Epithelial cell of prostate (primary cell): ENCODE measurements at regions not wholly inside any gene's neighbourhood (a gene's known extent, or its start where the extent isn't known, plus 50 kb on each side); places are given as distances from the start of the nearest gene placed in this dataset.
"Not testable (repeated sequence)": the region's sequence is repeated elsewhere in the genome, so short reads cannot be mapped to it uniquely, and the experiment has no call there.

Experiments
- DNase-seq: peaks from one replicate; pipeline ENCODE4 v3.0.0-alpha.2; 2011; ENCODE audit warnings: low read depth, low spot score
- H3K27ac ChIP-seq: fragments of 450-650 bp; 2 replicates; pipeline ENCODE4 v1.5.1; 2017; ENCODE audit warnings: mild to moderate bottlenecking

DNA sequence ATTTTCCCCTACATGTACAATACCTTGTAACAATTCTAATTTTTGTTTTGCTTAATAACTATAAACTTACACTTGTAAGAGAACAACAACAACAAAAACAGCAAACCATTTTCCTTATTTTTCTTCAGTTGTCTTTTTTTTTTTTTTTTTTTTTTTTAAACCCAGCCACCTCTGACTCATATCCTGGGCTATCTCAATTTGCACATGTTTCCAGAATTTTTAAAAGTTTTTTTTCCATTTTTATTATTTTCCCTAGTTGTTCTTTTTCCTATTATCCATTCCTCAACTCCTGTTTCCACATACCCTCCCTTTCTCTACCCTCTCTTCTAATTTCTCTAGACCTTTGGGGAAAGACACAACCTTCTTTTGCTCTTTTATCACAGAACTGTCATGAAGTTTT is 112.5 kb downstream of the EFEMP1 start:
- no peak overlapping the region for H3K27ac ChIP-seq
- DNase-seq, result no peak

DNA sequence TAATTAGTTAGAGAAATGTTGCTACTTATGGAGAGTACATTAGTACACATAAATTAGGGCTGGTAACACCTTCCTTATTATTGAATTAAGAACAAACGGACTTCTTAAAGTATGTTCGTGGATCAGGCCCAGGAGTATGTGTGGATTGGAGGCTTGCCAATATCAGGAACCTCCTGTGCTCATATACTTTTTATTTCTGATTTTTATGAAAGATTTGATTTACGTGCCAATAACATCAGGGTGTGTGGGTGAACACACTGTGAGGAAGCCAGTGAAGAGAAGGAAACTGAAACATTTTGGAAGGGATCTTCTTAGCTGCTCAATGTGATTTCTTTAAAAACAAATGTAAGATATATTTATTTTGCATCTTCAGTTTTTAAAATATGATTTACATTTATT is 113.0 kb downstream of the EFEMP1 start:
- DNase-seq, result no peak
- H3K27ac ChIP-seq, result no peak overlapping the region

DNA sequence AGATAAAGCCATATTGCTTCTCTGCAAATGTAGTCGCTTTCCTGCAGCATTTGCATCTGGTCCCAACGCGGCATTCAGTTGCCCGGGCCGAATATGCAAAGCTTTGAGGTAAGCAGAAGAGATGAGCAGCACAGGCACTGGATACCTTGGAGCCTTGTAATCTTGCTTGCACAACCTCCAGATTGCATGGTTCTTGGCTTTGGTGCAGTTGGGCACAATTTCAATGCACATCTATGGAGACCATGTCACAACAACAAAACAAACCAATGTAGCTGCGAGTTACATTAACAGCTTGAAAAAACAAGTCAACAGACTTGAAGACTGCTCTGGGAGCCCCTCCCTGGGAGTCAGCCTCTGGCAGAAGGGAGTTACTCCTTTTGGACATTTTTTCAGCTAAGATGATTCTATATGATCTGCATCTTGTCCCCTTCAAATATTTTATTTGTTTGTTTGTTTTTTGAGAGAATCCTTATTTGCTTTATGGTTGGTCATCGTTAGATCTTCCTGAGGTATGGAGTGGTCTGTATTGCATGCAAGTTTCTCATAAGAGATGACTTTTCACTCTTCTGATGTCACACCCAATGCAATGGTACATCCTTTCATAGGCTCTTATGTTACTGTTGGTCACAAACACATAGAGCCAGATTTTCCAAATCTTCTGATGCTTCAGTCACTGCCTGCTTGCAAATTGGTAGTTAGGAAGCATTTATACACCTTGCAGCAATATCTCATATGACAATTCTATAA is 113.5 kb downstream of the EFEMP1 start:
- DNase-seq, result no peak

DNA sequence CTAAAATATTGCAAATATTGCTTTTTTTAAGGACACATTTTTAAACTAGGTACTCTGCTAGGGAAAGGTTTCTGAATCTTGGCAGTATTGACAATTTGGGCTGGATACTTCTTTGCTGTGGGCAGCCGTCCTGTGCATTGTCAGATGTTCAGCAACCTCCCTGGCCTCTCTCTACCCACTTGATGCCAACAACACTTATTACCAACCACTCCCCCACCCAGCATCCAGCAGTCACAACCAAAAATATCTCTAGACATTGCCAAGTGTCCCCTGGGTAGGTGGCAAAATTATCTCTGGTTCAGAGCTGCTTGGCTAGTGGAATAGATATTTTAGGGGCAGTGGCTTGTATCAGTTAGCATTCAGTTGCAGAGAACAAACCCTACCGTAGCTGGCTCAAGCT is 114.3 kb upstream of the PNPT1 start:
- no peak overlapping the region for H3K27ac ChIP-seq
- no peak for DNase-seq

More for the DNA sequence above, 113.5 kb downstream of the EFEMP1 start:
- no peak overlapping the region for H3K27ac ChIP-seq

DNA sequence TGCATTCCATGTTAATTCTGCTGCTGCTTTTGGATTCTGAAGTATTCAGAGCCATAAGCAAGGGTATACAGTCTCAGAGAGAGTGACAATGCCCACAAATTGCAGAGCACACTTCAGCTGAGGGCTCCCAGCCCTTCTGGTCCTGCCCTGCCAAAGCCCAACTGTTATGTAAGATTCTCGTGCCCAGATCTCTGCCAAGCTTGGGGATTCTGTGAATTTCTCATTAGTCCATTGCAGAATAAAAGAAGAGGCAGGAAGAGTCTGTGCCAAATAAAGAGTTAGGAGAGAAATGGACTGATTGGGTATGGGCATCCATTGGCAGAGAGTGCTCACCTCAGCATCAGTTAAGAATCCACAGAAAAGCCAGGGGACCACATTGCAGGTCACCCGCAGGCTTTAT is 112.0 kb upstream of the PNPT1 start:
- DNase-seq, result no peak
- no peak overlapping the region for H3K27ac ChIP-seq

DNA sequence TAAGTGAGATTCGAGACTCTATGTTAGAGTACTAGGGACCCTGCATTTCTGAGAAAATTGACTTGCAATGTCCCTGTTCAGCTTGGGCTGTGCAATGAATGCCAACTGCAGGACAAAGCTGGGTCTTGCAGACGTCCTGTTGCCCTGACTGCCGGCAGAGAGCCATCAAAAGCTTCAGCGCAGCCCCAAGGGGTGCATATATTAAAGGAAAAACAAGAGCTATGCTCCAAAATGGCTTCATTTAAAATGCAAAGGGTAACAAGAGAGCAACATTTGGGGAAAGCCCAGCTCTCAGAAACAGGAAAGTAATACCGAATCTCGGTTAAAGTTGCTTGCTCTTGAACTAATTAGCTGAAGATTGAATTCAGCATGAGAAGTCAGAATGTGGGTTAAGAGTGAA is 110.9 kb upstream of the PNPT1 start:
- no peak for DNase-seq
- H3K27ac ChIP-seq, result no peak overlapping the region

DNA sequence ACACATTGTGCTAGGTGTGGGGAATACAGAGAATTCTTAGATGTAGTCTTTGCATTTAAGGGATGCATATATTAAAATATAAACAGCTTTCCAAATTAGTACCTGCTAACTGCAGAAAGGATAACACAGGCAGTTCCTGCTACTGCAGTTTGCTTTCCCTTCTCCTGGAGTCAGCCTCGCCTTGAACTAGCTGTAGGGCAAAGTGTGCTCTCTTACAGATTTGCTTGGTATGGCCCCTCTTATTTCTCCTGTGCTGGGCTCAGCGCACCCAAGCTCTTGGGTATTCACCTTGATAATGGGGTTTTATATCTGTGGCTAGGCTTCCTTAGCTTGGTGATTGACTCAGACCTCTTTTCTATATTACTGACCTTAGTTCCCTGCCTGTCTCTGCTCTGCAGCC is 108.4 kb upstream of the PNPT1 start:
- H3K27ac ChIP-seq, result no peak overlapping the region
- DNase-seq, result no peak

DNA sequence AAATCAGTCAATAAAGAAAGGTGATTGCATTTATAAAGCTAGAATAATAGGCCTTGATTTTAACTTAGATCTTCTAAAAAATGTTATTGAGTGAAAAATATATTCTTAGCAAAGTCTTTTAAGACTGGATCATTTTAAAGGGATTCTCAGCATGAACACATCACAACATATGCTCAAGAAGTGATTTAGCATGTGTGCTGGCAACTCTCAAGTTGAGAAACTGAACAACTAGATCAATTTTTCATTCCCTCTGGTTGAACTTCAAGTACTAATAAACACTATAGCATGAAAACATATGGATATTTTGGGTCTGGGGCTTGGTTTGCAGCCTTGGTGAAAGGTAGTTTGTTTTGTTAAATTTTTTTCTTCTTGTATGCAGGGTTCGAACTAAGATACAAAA is 107.8 kb upstream of the PNPT1 start:
- H3K27ac ChIP-seq, result no peak overlapping the region
- DNase-seq, result no peak

DNA sequence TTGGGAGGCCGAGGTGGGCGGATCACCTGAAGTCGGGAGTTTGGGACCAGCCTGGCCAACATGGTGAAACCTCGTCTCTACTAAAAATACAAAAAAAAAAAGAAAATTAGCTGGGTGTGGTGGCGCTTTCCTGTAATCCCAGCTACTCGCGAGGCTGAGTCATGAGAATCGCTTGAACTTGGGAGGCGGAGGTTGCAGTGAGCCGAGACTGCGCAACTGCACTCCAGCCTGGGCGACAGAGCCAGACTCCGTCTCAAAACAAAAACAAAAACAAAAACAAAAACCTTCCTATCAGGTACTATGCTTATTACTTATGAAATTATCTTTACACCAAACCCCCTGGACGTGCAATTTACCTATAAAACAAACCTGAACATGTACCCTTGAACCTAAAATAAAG is 106.0 kb upstream of the PNPT1 start:
- not testable (repeated sequence) for DNase-seq, H3K27ac ChIP-seq

DNA sequence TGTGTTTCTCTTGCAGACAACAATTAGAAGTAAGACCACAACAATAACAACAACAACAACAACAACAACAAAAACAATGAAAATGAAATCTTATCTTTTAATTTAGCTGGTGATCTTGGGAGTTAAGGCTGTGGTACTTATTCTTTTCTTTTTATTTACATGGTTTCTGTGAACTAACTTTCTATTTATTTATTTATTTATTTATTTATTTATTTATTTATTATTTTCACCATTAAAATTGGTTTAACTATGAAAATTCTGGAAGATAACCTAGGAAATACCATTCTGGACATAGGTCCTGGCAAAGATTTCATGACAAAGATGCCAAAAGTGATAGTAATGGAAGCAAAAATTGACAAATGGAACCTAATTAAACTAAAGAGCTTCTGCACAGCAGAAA is 102.5 kb upstream of the PNPT1 start:
- DNase-seq, result no peak
- H3K27ac ChIP-seq, result no peak overlapping the region

DNA sequence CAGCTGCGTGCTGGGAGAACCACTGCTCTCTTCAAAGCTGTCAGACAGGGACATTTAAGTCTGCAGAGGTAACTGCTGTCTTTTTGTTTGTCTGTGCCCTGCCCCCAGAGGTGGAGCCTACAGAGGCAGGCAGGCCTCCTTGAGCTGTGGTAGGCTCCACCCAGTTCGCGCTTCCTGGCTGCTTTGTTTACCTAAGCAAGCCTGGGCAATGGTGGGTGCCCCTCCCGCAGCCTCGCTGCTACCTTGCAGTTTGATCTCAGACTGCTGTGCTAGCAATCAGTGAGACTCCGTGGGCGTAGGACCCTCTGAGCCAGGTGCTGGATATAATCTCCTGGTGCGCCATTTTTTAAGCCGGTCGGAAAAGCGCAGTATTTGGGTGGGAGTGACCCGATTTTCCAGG is 100.0 kb upstream of the PNPT1 start:
- H3K27ac ChIP-seq, DNase-seq: not testable (repeated sequence)

DNA sequence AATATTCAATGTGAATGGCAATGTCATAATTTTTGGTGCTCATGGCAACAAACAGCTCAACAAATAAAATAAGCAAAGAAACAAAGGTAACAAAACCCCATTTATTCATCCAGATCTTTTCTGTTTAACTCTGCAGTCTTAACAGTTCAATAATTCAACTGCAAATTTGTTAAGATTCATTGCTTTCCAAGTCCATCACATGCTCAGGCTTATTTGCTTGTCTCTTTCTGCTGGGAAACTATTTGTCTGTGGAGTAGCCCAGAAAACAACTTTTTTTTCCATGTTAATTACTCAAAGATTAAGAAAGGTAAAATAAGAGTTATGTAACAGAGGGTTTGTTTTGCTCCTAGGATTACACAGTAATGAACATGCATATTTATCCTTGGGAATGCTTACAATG is 92.6 kb upstream of the PNPT1 start:
- H3K27ac ChIP-seq, result no peak overlapping the region
- DNase-seq, result no peak

DNA sequence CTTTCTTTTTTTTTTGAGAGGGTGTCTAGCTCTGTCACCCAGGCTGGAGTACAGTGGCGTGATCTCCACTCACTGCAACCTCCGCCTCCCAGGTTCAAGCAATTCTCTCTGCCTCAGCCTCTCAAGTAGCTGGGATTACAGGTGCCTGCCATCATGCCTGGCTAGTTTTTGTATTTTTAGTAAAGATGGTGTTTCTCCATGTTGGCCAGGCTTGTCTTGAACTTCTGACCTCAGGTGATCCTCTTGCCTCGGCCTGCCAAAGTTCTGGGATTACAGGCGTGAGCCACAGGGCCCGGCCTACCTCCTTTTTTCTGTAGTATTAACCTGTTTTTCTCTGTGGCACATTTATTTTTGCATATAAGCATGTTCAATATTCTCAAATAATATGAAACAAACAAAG is 90.1 kb upstream of the PNPT1 start:
- H3K27ac ChIP-seq, result not testable (repeated sequence)

DNA sequence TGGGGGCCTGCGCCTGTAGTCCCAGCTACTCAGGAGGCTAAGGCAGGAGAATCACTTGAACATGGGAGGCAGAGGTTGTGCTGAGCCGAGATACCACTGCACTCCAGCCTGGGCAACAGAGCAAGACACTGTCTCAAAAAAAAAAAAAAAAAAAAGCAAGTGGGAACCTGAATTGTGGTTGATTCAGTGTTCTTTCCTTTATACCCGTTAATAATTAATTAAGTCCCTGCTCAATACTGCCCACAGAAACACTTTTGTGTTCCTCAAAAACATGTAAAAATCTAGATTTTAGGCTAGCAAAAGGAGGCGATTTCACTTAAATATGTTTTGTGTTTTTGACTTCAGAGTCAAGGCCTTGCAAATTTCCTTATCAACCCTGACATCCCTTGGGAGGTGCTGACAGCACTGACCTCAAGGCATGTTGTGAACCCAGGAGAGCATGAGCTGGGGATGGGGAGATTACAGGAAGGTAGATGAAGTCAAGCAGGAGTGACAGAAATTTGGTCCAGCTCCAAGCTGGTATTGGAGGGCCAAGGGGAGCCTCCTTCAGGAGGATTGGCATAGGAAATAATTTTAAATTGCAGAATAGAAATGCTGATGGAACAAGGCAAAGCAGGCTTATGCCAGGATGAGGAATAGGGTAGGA is 89.0 kb upstream of the PNPT1 start:
- H3K27ac ChIP-seq, result no peak overlapping the region
- no peak for DNase-seq

More for the DNA sequence above, 90.1 kb upstream of the PNPT1 start:
- not testable (repeated sequence) for DNase-seq

DNA sequence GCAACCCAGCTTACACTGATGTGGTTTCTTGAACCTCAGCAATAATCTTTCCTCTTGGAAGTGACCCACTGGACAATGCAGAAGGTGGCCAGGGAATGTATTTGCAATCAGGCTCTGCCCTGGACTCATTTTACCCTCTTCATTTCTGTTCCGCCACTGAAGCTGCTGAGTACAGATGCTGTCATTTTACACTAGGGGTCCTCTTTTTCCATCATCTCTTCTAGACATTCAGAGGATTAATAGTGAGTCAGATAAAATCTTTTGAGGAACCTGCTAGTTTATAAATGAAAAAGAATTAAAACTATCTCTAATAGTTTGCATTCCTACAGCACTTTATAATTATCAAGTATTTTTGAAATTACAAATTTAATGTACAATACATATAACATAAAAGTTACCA is 87.9 kb upstream of the PNPT1 start:
- no peak for DNase-seq
- no peak overlapping the region for H3K27ac ChIP-seq

DNA sequence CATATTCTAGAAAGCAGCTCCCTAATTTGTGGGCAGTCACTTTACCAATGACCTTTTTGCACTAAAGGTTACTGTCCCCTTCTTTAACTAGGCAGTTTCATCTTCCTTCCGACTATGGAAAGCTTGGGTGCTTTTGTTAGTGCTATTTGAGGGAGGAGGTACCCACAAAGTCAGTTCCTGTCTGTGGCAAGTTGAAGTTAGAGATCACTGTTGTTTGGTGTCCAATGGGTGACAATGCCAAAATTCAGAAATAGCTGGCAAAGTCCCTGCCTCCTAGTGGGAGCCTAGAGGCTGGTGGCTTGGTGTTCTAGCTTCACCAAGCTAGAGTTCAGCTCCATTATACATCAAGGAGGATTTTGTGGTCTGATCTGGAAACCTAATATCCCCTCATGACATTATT is 87.1 kb upstream of the PNPT1 start:
- no peak for DNase-seq
- peak overlapping the region; percentile 92 for H3K27ac ChIP-seq

DNA sequence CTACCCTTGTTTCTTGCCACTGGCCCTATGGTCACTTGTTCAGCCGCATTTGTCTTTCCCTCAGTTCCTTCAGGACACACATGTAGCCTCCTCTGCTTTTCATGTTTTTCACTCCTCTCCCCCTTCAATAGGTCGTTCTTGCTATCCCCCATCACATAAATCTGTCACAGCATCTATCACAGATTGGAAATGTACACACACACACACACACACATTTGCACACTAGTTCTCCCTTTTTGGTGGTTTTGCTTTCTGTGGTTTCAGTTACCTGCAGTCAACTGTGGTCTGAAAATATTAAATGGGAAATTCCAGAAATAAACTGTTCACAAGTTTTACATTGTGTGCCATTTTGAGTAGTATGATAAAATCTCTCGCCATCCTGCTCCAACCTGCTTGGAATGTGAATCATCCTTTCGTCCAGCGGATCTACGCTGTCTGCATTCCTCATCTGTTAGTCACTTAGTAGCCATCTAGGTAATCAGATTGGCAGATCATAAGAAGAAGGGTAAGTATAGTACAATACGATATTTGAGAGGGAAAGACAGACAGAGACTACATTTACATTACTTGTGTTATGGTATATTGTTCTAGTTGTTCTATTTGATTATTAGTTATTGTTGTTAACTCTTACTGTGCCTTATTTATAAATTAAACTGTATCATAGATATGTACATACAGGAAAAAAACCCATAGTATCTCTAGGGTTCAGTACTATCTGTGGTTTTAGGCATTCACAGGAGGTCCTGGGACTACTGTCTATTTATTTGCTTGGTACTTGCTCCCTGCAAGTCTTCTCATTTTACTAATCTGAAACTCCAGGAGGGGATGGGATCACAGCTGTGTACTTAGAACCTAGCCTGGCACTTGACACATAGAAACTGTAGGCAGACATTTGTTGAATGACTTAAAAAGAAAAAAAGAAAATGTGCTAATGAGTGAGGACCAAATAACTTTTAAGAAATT is 86.1 kb upstream of the PNPT1 start:
- DNase-seq, result peak; percentile 89
- H3K27ac ChIP-seq, result peak overlapping the region; percentile 92

DNA sequence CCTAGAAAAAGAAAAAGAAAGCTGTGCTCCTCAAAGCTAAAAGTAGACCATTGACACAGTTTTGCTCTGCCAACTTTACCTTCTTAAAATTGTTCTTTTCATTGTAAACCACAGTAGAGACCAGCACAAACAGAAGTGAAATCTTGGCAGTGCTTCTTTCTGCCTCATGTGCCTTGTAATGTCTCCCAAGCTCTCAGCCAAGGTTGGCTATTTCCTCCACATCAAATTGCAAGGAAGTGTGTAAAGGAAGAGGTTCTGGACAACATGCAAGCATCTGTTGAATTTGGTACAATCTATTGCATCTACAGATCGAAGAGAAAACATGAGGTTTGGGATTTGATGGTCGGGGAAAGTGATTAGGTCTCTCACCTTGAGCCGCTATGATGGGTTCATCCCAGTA is 83.3 kb upstream of the PNPT1 start:
- H3K27ac ChIP-seq, result no peak overlapping the region
- DNase-seq, result no peak

DNA sequence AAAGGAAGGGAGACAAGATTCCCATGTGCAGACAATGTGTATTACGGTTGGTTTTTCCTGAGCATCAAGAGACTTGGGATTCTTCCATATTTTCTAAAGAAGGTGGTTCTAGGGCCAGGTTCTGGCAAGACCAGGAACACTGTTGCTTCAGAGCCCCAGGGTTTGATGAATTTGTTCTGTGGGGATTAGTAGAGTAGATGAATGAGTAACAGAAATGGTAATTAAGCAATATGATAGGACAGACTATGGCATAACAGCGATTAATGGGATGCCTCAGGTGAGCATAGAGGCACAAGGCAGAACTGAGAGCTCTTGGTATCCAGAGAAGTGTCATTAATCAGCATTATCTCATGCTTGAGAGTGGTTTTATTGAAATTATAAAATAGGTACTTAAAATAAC is 82.8 kb upstream of the PNPT1 start:
- DNase-seq, result peak; percentile 27
- no peak overlapping the region for H3K27ac ChIP-seq

DNA sequence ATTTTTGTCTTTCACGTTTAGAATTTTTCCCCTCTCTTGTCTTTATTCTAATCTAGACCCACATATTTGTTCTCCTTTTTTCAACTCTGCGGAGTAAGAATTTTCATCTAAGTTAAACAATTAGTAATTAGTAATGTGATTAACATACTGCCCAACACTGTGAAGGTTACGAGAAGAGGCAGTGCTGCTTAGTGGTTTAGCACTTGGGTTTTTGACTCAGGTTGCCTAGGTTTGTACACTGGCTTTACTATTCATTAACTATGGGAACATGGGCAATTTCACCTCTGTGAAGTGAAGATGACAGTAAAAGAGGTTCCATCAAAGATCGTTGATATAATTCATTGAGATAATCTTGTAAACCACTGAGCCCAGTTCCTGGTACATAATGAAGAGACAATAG is 82.2 kb upstream of the PNPT1 start:
- H3K27ac ChIP-seq, result no peak overlapping the region
- DNase-seq, result no peak

DNA sequence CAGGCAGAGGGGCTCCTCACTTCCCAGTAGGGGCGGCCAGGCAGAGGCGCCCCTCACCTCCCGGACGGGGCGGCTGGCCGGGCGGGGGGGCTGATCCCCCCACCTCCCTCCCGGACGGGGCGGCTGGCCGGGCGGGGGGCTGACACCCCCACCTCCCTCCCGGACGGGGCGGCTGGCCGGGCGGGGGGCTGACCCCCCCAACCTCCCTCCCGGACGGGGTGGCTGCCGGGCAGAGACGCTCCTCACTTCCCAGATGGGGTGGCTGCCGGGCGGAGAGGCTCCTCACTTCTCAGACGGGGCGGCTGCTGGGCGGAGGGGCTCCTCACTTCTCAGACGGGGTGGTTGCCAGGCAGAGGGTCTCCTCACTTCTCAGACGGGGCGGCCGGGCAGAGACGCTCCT is 80.0 kb upstream of the PNPT1 start:
- DNase-seq, H3K27ac ChIP-seq: not testable (repeated sequence)
